Lower leg skin (tissue), 3 donors: ENCODE measurements at regions not wholly inside any gene's neighbourhood (a gene's known extent, or its start where the extent isn't known, plus 50 kb on each side); places are given as distances from the start of the nearest gene placed in this dataset.

Experiments used
- CTCF ChIP-seq, 3 donors: fragments of 450-650 bp; IDR thresholded peaks; one replicate each; pipeline ENCODE4 v1.5.1; 2016; ENCODE audit warnings: antibody characterized with exemption in 3 of 3, mild to moderate bottlenecking in 3 of 3, moderate library complexity in 2 of 3
- POLR2A ChIP-seq, 2 donors: fragments of 450-650 bp; IDR thresholded peaks; one replicate each; pipeline ENCODE4 v1.6.1; 2016 to 2017; ENCODE audit warnings: antibody characterized with exemption in 2 of 2, mild to moderate bottlenecking in 1 of 2, moderate library complexity in 1 of 2

GRCh38 chr2:34379586-34379985 is 780.5 kb upstream of the FAM98A start:
- no peak for TF ChIP-seq CTCF (IDR thresholded peaks at IDR 0.05)
- TF ChIP-seq POLR2A (IDR thresholded peaks at IDR 0.05): no peak
